Esophagus mucosa (tissue), 1 donor: ENCODE measurements at regions not wholly inside any gene's neighbourhood (a gene's known extent, or its start where the extent isn't known, plus 50 kb on each side); places are given as distances from the start of the nearest gene placed in this dataset.
"Not testable (repeated sequence)": the region's sequence is repeated elsewhere in the genome, so short reads cannot be mapped to it uniquely, and the experiment has no call there.

Experiments used
- ATAC-seq: fragments of 200-7000 bp; cut with Tn5 transposase; one replicate; pipeline ENCODE4 v1.9.1; 2020
- donor health status: DM: yes; HTN: yes; CAD: no.

DNA sequence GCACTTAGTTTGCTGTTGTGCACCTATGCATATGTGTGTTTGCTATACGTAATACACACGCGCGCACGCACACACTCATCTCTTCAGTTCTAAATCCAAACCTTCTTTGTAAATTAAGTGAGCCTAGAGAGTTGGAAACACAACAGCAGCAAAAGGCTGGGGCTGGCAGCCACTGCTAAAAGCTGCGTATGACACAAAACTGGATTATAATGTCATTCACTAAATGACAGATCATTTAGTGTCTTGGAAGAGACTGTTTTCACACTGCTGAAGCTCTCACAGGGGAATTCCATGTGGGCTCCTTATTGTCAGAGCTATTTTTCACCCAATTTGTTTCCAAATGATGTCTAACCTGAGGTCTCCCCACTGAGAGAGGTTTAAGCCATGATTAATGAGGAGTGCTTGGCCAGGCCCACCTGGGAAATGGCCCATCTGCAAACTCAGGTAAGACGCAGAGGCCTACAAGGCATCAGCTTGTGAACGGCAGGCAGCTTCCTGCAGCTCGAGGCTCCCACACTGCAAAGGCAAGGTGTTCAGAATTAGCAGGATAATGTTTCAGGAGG lies 94.2 kb downstream of the OLIG3 start:
- ATAC-seq: no peak

DNA sequence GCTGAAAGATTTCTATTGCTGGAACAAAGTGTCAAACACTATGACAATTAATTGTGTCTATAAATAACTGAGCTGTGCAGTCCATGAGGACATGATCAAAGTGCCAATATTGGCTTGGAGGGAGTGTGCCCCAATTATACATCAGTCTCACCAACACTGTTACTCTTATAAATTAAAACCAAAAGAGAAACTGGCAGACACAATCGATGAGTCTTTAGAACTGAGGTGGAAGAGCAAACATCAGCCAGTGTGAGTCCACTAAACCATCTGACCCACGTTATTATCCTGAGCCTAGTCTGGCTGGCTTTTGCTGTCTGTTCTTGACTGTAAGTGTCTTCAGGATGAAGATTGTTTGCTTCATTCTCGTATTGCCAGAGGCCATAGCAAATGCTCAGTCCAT lies 98.9 kb downstream of the OLIG3 start:
- no peak for ATAC-seq

DNA sequence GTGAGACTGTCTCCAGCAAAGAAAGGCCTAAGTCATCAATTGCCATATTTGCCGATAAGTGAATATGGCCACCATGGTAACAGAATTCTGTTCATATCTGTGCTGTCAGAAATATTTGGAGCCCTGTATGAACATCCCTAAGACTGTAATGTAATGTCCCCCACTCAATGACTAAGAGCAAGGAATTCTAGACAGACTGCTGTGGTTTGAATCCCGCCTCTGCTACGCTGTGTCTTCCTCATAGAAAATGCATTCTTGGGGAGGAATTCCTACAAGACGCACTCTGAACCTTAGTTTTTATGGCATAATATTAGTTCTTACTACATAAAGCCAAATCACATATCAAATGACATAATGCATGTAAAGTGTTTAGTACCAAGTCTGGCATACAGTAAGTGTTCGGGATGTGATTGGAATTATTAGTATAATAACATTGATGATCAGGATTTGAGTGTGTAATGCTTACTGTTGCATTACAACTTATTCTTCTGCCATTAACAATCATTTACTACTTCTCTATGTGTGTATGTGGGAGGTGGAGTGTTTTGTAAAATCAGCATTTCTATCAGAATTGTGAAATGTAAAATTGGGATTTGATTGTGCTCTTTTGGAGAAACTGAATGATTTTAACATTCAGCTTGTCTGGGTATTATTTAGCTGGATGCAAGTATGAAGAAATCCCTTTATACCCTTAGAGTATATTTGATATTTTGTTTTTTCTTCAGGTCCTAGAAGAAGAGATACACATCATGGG lies 103.0 kb downstream of the OLIG3 start:
- ATAC-seq: no peak

- ATAC-seq: no peak
Observed at GRCh38 chr6:137390334-137390733, 103.9 kb downstream of the OLIG3 start.

- ATAC-seq: no peak
Observed at GRCh38 chr6:137389150-137389704, 105.0 kb downstream of the OLIG3 start.

DNA sequence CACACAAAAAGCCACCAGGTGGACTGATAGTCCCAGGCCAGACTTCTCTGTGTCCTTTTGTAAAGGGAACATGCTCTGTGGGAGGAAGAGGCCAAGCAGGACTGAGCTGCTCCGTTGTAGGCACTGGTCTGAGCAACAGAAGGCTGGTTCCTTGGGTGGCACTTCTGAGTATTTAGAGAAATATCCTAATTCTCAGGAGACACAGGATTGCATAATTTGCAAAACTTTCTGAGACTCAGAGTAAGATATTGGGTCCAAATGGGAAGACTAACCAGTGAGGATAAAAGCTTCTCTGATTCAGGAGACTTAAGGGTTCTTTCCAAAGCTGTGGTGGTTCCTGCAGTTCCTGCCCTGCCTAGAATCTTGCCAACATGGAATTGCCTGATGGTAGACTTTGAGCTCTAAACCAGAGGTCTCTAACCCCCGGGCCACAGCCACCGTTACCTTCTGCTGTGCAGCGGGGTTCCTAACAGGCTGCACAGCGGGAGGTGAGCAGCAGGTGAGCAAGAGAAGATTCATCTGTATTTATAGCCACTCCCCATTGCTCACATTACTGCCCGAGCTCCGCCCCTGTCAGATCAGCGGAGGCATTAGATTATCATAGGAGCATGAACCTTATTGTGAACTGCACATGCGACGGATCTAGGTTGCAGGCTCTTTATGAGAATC lies 107.0 kb downstream of the OLIG3 start:
- peak; percentile 43 for ATAC-seq

DNA sequence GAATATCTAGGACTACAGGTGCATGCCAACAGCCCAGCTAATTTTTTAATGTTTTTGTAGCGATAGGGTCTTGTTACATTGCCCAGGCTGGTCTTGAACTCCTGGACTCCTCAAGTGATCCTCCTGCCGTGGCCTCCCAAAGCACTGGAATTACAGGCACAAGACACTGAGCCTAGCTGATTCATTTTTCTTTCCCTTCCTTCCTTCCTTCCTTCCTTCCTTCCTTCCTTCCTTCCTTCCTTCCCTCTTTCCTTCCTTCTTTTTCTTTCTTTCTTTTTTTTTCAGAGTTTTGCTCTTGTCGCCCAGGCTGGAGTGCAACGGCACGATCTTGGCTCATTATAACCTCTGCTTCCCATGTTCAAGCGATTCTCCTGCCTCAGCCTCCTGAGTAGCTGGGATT lies 110.9 kb downstream of the OLIG3 start:
- ATAC-seq: not testable (repeated sequence)

DNA sequence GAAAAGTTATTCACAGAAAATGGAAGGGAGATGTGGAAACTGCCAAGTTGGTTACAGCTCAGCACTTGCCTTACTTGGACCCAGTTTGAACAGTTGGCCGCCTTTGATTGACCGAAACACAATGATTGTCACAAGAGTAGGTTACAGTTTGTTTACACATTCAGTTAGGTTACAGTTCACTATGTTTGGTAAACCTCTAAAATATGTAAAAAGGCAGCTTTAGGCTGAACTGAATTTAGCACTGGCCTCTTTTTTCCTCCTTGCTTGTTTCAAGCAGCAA lies 116.2 kb downstream of the OLIG3 start:
- no peak for ATAC-seq

DNA sequence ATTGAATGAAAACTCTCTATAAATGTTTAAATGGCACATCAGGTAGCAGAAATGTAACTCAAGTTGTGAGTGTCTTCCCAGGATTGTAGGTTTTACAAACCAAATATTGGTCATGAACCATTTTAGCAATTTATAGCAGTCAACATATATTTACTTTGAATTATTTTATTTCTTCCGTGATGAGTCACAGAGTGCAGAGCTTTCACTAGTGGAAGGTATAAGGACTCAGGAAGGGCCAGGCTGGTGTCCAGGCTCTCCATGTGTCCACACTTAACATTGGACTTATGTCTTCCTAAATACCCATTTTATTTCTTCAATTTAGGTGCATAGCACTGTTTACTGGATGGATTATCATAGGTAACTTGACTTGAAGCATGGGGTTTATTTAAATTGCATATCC lies 120.9 kb downstream of the OLIG3 start:
- ATAC-seq: no peak

GRCh38 chr6:137372532-137372931 lies 121.7 kb downstream of the OLIG3 start:
- ATAC-seq: no peak

DNA sequence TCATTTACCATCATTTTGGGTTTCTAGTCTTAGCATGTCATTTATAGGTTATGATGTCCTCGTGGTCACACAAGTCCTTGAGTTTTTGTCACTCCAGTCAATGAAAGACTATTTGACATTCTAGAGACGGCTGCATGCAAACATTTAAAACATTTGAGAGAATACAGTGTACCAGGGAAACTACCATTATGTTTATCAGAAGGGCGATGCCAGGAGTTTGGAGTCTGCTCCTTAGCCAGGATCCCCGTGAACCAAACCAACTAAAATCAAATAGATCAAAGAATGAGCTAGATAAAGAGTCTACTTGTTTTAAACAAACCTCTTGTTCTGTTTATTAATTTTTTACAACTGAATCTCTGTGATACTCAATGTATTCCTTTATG lies 122.6 kb downstream of the OLIG3 start:
- no peak for ATAC-seq

DNA sequence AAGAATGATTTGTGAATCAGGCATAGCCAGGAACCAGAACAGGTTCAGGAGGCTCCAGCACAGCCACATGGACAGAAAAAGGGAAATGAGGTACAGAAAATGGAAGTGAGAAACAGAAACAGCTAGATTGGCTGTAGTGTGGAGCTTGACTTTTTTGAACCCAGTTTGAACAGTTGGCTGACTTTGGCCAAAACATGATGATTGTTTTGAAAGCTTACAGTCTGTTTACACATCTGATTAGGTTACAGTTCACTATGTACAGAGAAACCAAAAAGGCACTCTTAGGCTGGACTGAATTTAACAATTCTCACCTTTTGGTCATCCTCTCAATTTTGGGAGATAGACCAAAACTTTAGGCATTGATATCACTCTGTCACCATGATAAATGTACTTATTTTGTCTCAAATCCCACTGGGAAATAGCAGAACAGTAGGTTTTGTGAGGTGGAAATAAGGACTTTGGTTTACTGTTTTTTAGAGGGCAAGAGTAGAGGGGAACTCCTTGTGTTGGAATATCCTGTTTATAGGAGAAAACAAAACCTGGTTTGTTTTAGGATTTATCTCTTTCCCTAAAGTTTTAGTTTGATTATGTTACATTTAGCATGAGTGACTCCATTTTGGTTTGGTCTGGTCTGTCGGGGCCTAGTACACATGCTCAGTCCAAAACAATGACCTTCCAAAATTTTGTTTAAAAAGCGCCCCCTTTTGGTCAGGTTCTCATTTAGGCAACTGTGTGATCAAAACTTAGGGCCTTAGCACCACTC lies 123.1 kb downstream of the OLIG3 start:
- no peak for ATAC-seq

GRCh38 chr6:137369136-137369535 lies 125.1 kb downstream of the OLIG3 start:
- no peak for ATAC-seq

DNA sequence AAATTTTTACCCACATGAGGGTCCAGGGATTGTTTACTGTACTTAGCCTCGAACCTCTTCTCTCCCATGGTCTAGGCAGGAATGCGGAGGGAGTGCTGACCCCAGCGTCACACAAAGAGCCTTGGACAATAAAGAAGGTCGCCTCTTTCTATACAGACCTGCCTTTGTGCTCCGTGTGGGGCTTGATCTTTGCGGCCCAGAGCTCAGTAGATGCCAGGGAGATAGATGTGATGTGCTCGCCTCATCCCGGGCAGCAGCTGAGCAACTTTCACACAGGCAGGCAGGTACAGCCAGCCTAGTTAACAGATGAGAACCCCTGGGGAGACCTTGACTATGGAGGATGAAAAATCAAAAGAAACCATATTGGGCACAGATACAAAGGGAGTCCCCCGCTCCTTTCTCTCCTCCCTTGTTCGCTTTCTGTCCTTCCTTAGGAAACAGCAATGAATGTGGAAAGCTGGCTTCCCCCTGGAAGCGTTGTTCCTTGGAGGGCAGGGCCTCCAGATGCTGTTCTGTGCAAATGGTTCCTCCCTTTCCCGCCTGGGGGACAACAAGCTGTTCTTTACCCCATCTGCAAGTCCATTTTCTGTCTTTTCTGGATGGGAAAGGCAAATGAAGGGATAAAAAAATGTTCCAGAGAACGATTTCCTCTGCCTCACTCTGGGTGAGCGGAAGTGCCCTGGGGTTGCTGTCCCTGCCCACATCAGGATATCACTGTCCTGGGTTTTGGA lies 128.3 kb downstream of the OLIG3 start:
- ATAC-seq: no peak

DNA sequence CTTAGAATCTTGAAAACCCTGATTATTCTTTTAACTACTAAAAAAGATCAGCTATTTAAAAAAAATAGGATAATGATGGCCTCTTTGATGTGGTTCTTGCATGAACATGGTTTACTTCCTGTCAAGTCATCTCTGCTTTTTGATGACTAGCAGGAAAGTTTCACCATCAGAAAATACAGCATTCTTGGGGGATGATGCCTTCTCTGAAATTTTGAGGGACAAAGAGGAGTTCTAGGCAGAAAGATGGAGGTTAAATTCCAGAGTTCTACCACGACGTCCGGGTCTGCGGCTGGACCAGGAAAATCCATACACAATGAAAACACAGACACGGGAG lies 130.4 kb downstream of the OLIG3 start:
- ATAC-seq: no peak

GRCh38 chr6:137362878-137363804 lies 131.1 kb downstream of the OLIG3 start:
- no peak for ATAC-seq

GRCh38 chr6:137361701-137362100 lies 132.5 kb downstream of the OLIG3 start:
- ATAC-seq: no peak

DNA sequence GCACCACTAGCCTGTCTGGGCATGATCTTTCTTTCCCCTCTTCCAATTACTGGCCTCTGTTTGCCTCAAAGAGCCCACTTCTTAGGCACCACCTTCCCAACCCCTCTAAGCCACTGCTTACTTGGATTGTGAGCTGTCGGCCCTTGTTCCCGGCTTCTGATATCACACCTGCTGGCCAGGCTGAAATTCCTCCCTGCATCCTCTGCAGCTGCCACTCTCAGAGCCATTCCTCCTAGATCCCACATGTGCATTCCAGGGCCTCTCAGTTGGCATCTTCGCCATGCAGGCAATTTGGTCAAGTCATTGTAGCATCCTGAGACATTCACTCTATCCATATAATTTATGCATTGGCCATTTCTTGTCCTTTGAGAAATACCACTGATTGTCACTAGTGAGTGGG lies 135.9 kb downstream of the OLIG3 start:
- no peak for ATAC-seq

GRCh38 chr6:137357948-137358266 lies 136.3 kb downstream of the OLIG3 start:
- no peak for ATAC-seq

GRCh38 chr6:137357263-137357947 lies 136.8 kb downstream of the OLIG3 start:
- no peak for ATAC-seq

DNA sequence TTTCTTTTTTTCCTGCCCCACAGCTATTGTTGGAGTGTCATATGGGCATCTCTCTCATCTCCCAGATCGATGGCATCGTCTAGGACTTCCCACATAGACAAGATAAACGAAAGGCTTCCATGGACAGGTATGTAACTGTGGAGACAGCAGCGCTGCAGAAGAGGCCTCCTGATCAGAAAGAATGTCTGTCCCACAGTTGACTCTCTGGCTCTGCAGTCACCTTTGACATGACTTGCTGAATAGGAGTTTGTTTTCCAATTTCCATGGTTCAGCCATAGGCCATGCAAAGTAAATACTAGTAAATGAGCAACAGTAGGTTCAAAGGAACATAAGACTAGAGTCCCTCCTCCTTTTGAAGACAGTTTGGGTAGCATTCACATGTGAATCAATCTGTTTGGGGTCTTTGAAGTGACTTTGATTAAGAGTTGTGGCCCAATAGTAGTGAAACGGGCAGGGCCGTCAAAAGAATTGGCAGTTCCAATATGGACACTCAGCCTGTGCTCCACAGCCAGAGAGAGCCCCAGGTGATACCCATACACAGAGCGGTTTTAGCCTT lies 134.7 kb upstream of the IFNGR1 start:
- ATAC-seq: no peak
